AG08395 (cell line): ENCODE measurements at regions not wholly inside any gene's neighbourhood (a gene's known extent, or its start where the extent isn't known, plus 50 kb on each side); places are given as distances from the start of the nearest gene placed in this dataset.

ENCODE experiments used
- DNase-seq: peaks from one replicate; pipeline ENCODE4 v3.0.0; 2012; ENCODE audit warnings: mixed read lengths, low spot score

- no peak for DNase-seq
Measured at GRCh38 chr18:33957707-33958106, 267.0 kb downstream of the NOL4 start.

- no peak for DNase-seq
Measured at GRCh38 chr18:33951031-33951430, 273.7 kb downstream of the NOL4 start.

GRCh38 chr18:33946336-33946735, 278.4 kb downstream of the NOL4 start:
- DNase-seq, result no peak

- DNase-seq, result no peak
Measured at GRCh38 chr18:33944493-33944892, 280.2 kb downstream of the NOL4 start.

- no peak for DNase-seq
Measured at GRCh38 chr18:33937270-33937816, 287.4 kb downstream of the NOL4 start.

GRCh38 chr18:33934258-33934657, 290.5 kb downstream of the NOL4 start:
- no peak for DNase-seq

GRCh38 chr18:33928231-33928630, 296.5 kb downstream of the NOL4 start:
- no peak for DNase-seq

- no peak for DNase-seq
Measured at GRCh38 chr18:33924576-33924975, 300.1 kb downstream of the NOL4 start.

- DNase-seq, result no peak
Measured at GRCh38 chr18:33923980-33924379, 300.7 kb downstream of the NOL4 start.

- no peak for DNase-seq
Measured at GRCh38 chr18:33918571-33918970, 306.1 kb downstream of the NOL4 start.

- no peak for DNase-seq
Measured at GRCh38 chr18:33916200-33916599, 308.5 kb downstream of the NOL4 start.

GRCh38 chr18:33914399-33914798, 310.3 kb downstream of the NOL4 start:
- no peak for DNase-seq

- no peak for DNase-seq
Measured at GRCh38 chr18:33906046-33906445, 318.7 kb downstream of the NOL4 start.

- no peak for DNase-seq
Measured at GRCh38 chr18:33901894-33902512, 322.7 kb downstream of the NOL4 start.

- no peak for DNase-seq
Measured at GRCh38 chr18:33900638-33901037, 322.6 kb downstream of the ASXL3 start.

GRCh38 chr18:33898427-33898826, 320.4 kb downstream of the ASXL3 start:
- DNase-seq, result no peak

GRCh38 chr18:33878213-33878612, 300.2 kb downstream of the ASXL3 start:
- DNase-seq, result no peak

- no peak for DNase-seq
Measured at GRCh38 chr18:33875029-33875565, 297.1 kb downstream of the ASXL3 start.

GRCh38 chr18:33873112-33873511, 295.1 kb downstream of the ASXL3 start:
- DNase-seq, result no peak

GRCh38 chr18:33871363-33872025, 293.5 kb downstream of the ASXL3 start:
- DNase-seq, result no peak

GRCh38 chr18:33870059-33870458, 292.0 kb downstream of the ASXL3 start:
- no peak for DNase-seq

- no peak for DNase-seq
Measured at GRCh38 chr18:33866386-33866785, 288.4 kb downstream of the ASXL3 start.

GRCh38 chr18:33863912-33864311, 285.9 kb downstream of the ASXL3 start:
- no peak for DNase-seq

GRCh38 chr18:33854827-33855139, 276.8 kb downstream of the ASXL3 start:
- no peak for DNase-seq
